ENCODE measurements at regions not wholly inside any gene's neighbourhood (a gene's known extent, or its start where the extent isn't known, plus 50 kb on each side); places are given as distances from the start of the nearest gene placed in this dataset.

DNA sequence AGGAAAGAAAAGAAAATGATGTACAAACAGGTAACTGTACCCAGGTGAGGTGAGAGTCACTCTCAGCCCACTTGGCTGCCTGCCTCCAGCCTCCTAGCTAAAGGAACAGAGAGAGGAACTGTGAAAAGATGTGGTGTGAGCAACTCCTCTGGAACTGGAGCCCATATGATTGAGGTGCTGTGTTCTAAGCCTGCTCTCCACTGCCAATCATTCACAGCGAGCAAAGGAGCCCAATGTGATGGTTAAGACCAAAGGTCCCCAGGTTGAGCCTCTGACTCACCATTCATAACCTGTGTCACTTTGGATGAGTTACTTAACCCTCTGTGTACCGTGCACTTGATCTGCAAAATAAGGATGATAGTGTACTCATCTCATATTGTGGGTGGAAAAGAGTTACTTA lies 868.1 kb upstream of the AUTS2 start:
- Histone ChIP-seq H3K79me2 (ENCODE audit: insufficient read depth, low read length) (no peaks in the 10 kb centered on the region), H3K9me3 (ENCODE audit: insufficient read depth, low read length, severe bottlenecking) (no peaks in the 10 kb centered on the region), H3K9ac (ENCODE audit: low read depth, low read length) (no peak overlapping the region), H3K4me2 (ENCODE audit: insufficient read depth, low read length) (no peak overlapping the region), H2AFZ (ENCODE audit: low read depth, low read length) (no peak overlapping the region), H3K27me3 (ENCODE audit: insufficient read depth, low read length, poor library complexity) (no peaks in the 10 kb centered on the region), H3K4me1 (ENCODE audit: insufficient read depth, low read length) (no peaks in the 10 kb centered on the region), H3K36me3 (ENCODE audit: insufficient read depth, low read length) (no peaks in the 10 kb centered on the region), H3K27ac (ENCODE audit: low read length) (no peak overlapping the region), H3K4me3 (ENCODE audit: low read depth in 1 of 2, low read length in 2 of 2) (no peak overlapping the region), H4K20me1 (ENCODE audit: insufficient read depth, low read length) (no peaks in the 10 kb centered on the region)
- TF ChIP-seq EZH2 (IDR thresholded peaks at IDR 0.05; ENCODE audit: borderline replicate concordance, low read depth, low read length, severe bottlenecking) = no peak
- TF ChIP-seq, protein P1, sequence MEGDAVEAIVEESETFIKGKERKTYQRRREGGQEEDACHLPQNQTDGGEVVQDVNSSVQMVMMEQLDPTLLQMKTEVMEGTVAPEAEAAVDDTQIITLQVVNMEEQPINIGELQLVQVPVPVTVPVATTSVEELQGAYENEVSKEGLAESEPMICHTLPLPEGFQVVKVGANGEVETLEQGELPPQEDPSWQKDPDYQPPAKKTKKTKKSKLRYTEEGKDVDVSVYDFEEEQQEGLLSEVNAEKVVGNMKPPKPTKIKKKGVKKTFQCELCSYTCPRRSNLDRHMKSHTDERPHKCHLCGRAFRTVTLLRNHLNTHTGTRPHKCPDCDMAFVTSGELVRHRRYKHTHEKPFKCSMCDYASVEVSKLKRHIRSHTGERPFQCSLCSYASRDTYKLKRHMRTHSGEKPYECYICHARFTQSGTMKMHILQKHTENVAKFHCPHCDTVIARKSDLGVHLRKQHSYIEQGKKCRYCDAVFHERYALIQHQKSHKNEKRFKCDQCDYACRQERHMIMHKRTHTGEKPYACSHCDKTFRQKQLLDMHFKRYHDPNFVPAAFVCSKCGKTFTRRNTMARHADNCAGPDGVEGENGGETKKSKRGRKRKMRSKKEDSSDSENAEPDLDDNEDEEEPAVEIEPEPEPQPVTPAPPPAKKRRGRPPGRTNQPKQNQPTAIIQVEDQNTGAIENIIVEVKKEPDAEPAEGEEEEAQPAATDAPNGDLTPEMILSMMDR (IDR thresholded peaks at IDR 0.05; ENCODE audit: borderline replicate concordance, extremely low read depth, low read length, poor library complexity, severe bottlenecking) = no peak
- no peak for DNase-seq
- no peak for ATAC-seq (ENCODE audit: insufficient read depth, low read depth)

DNA sequence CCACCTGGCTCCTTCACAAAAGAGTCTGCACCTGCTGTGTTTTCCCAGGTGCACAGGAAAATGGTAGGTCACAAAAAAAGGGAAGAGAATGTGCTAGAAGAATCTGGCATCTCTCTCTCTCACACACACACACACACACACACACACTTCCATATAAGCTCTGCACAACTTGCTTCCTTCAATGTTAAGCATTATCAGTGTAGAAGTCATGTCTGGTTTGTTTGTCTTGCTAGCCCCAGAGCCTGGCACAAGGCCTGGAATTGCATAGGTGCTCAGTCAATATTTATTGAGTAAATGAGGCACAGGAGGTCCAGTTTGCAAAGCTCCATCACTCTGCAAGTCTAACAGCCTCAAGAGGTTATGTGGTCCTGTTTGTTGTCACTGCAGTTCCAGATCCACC lies 867.3 kb upstream of the AUTS2 start:
- no peak for ATAC-seq (ENCODE audit: insufficient read depth, low read depth)
- H3K27ac ChIP-seq (ENCODE audit: low read length) = no peak overlapping the region
- TF ChIP-seq, protein P1 (IDR thresholded peaks at IDR 0.05; ENCODE audit: borderline replicate concordance, extremely low read depth, low read length, poor library complexity, severe bottlenecking) = no peak
- TF ChIP-seq EZH2 (IDR thresholded peaks at IDR 0.05; ENCODE audit: borderline replicate concordance, low read depth, low read length, severe bottlenecking) = no peak

DNA sequence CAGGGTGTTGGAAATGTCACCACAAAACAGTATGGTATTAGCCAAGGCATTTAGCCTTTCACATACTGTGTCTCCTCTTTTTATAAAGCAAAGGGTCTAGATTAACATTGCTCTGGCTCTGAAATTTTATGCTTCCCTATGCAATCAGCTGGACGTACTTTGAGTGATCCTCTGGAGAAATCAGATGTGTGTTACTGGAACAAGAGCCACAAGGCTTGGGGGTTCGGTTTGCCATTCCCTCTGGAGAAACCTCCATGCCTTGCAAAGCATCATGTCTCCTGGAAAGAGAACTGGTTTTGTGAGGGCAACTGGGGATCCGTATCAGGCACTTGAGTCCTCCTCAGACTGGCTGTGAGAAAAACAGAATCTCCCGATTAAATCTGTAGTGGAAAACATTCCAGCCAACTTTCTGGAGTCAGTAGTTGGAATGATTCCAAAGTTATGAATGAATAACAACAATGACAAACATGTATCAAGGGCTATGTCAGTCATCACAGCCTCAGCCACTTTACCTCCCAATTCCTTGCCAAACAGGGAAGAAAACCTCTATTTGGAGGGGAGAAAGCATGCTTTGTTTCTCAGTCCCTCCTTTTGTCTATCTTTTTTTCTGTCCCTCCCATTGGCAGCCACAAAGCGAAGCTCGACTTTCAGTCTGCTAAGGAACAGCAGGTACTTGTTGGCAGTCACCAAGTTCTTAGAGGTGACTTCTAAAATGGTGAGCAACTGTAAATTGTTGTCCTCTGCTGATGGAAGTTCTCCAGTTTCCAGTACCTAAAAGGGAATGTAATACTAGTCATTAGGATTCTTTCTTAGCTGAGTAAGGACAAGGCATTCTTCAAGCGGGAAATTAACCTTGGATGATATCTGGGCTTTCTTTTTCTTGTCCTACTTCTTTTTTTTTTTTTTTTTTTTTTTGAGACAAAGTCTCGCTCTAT lies 864.8 kb upstream of the AUTS2 start:
- no peaks in the 10 kb centered on the region for H3K4me1 ChIP-seq (ENCODE audit: insufficient read depth, low read length)
- DNase-seq (no peak), ATAC-seq (ENCODE audit: insufficient read depth, low read depth) (no peak)
- H3K36me3 ChIP-seq (ENCODE audit: insufficient read depth, low read length) = no peaks in the 10 kb centered on the region
- H3K4me2 ChIP-seq (ENCODE audit: insufficient read depth, low read length) = no peak overlapping the region
- H3K9me3 ChIP-seq (ENCODE audit: insufficient read depth, low read length, severe bottlenecking) = no peaks in the 10 kb centered on the region
- H3K4me3 ChIP-seq (ENCODE audit: low read depth in 1 of 2, low read length in 2 of 2) = no peak overlapping the region
- TF ChIP-seq, protein P1 (IDR thresholded peaks at IDR 0.05; ENCODE audit: borderline replicate concordance, extremely low read depth, low read length, poor library complexity, severe bottlenecking) = no peak
- no peak for TF ChIP-seq EZH2 (IDR thresholded peaks at IDR 0.05; ENCODE audit: borderline replicate concordance, low read depth, low read length, severe bottlenecking)
- H3K79me2 ChIP-seq (ENCODE audit: insufficient read depth, low read length) = no peaks in the 10 kb centered on the region
- H4K20me1 ChIP-seq (ENCODE audit: insufficient read depth, low read length) = no peaks in the 10 kb centered on the region
- no peaks in the 10 kb centered on the region for H3K27me3 ChIP-seq (ENCODE audit: insufficient read depth, low read length, poor library complexity)
- H2AFZ ChIP-seq (ENCODE audit: low read depth, low read length) = no peak overlapping the region
- H3K27ac ChIP-seq (ENCODE audit: low read length) = no peak overlapping the region
- no peak overlapping the region for H3K9ac ChIP-seq (ENCODE audit: low read depth, low read length)

More for the DNA sequence above, 867.3 kb upstream of the AUTS2 start:
- Histone ChIP-seq H3K36me3 (ENCODE audit: insufficient read depth, low read length) (no peaks in the 10 kb centered on the region), H3K4me1 (ENCODE audit: insufficient read depth, low read length) (no peaks in the 10 kb centered on the region), H4K20me1 (ENCODE audit: insufficient read depth, low read length) (no peaks in the 10 kb centered on the region), H2AFZ (ENCODE audit: low read depth, low read length) (no peak overlapping the region), H3K9ac (ENCODE audit: low read depth, low read length) (no peak overlapping the region), H3K4me3 (ENCODE audit: low read depth in 1 of 2, low read length in 2 of 2) (no peak overlapping the region), H3K9me3 (ENCODE audit: insufficient read depth, low read length, severe bottlenecking) (no peaks in the 10 kb centered on the region), H3K79me2 (ENCODE audit: insufficient read depth, low read length) (no peaks in the 10 kb centered on the region), H3K27me3 (ENCODE audit: insufficient read depth, low read length, poor library complexity) (no peaks in the 10 kb centered on the region), H3K4me2 (ENCODE audit: insufficient read depth, low read length) (no peak overlapping the region)
- DNase-seq = no peak

Data from DND-41 (cell line).